ENCODE measurements at regions not wholly inside any gene's neighbourhood (a gene's known extent, or its start where the extent isn't known, plus 50 kb on each side); places are given as distances from the start of the nearest gene placed in this dataset.

DNA sequence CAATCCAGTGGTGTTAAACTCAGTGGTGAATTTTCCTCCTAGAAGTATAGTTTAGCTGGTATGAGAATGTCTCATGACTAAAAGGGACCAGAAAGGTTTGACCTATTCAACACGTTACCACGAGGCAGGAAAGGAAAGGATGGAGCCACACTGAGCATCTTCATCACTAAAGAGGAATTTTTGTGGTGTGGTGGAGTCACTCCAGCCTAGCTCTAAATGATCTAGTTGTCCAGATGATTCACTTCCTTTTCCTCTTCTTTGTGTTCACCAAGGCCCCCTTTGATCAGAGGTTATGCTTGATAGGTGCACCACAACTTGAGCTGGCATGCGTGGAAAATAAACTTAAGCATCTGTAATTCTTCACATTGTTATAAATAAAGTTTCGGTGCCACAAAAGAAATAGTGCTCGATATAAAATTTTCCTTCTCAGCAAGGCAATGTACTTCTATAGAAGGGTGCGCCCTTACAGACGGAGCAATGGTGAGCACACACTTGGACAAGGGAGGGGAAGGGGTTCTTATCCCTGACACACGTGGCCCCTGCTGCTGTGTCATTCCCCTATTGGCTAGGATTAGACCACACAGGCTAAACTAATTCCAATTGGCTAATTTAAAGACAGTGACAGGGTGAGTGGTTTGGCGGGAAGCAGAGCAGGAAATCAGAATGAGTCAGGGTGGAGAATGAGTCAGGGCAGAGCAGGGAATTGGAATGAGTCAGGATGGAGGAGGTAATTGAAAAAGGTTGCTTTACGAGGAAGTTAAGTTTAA lies 254.6 kb downstream of the HS3ST3A1 start (continued):
- TF ChIP-seq ZNF701 (tag by site-specific recombination; IDR thresholded peaks at IDR 0.05) (no peak), ZNF23 (tag by site-specific recombination; IDR thresholded peaks at IDR 0.05; ENCODE audit: borderline replicate concordance) (no peak), ZNF394 (tag by site-specific recombination; IDR thresholded peaks at IDR 0.05; ENCODE audit: borderline replicate concordance) (no peak), TCF7L2 (IDR thresholded peaks at IDR 0.05; ENCODE audit: borderline replicate concordance, low read depth, low read length) (no peak), SALL2 (tag by site-specific recombination; IDR thresholded peaks at IDR 0.05; ENCODE audit: borderline replicate concordance) (no peak), ZNF624 (tag by site-specific recombination; IDR thresholded peaks at IDR 0.05) (no peak), ZNF747 (tag by site-specific recombination; IDR thresholded peaks at IDR 0.05) (no peak), ZNF792 (tag by site-specific recombination; IDR thresholded peaks at IDR 0.05) (no peak), ZSCAN23 (tag by site-specific recombination; IDR thresholded peaks at IDR 0.05) (no peak), ZBTB21 (tag by site-specific recombination; IDR thresholded peaks at IDR 0.05) (0 out of 2 replicates have a peak, but pooled peaks have one; percentile 40), ZFP41 (tag by site-specific recombination; IDR thresholded peaks at IDR 0.05; ENCODE audit: borderline replicate concordance) (no peak), ZNF629 (tag by site-specific recombination; IDR thresholded peaks at IDR 0.05) (peak; percentile 66), ZSCAN5A (tag by site-specific recombination; IDR thresholded peaks at IDR 0.05) (no peak), SETDB1 (IDR thresholded peaks at IDR 0.05; ENCODE audit: insufficient read length, low read length) (peak; percentile 95), YY1 (tag by site-specific recombination; IDR thresholded peaks at IDR 0.05) (no peak), ZNF837 (tag by site-specific recombination; IDR thresholded peaks at IDR 0.05) (no peak), ZNF37A (tag by site-specific recombination; IDR thresholded peaks at IDR 0.05) (no peak), ZNF623 (tag by site-specific recombination; IDR thresholded peaks at IDR 0.05) (no peak), ZNF426 (tag by site-specific recombination; IDR thresholded peaks at IDR 0.05) (no peak), ZNF561 (tag by site-specific recombination; IDR thresholded peaks at IDR 0.05; ENCODE audit: borderline replicate concordance) (no peak), ZNF596 (tag by site-specific recombination; IDR thresholded peaks at IDR 0.05) (no peak), ELK4 (IDR thresholded peaks at IDR 0.05; ENCODE audit: borderline replicate concordance, low read depth, low read length) (no peak), KLF17 (tag by site-specific recombination; IDR thresholded peaks at IDR 0.05) (0 out of 2 replicates have a peak, but pooled peaks have one; percentile 41), ZNF114 (tag by site-specific recombination; IDR thresholded peaks at IDR 0.05) (no peak), ZNF121 (tag by site-specific recombination; IDR thresholded peaks at IDR 0.05) (no peak), ZNF610 (tag by site-specific recombination; IDR thresholded peaks at IDR 0.05; ENCODE audit: borderline replicate concordance) (no peak)
- TF ChIP-seq, protein P1, sequence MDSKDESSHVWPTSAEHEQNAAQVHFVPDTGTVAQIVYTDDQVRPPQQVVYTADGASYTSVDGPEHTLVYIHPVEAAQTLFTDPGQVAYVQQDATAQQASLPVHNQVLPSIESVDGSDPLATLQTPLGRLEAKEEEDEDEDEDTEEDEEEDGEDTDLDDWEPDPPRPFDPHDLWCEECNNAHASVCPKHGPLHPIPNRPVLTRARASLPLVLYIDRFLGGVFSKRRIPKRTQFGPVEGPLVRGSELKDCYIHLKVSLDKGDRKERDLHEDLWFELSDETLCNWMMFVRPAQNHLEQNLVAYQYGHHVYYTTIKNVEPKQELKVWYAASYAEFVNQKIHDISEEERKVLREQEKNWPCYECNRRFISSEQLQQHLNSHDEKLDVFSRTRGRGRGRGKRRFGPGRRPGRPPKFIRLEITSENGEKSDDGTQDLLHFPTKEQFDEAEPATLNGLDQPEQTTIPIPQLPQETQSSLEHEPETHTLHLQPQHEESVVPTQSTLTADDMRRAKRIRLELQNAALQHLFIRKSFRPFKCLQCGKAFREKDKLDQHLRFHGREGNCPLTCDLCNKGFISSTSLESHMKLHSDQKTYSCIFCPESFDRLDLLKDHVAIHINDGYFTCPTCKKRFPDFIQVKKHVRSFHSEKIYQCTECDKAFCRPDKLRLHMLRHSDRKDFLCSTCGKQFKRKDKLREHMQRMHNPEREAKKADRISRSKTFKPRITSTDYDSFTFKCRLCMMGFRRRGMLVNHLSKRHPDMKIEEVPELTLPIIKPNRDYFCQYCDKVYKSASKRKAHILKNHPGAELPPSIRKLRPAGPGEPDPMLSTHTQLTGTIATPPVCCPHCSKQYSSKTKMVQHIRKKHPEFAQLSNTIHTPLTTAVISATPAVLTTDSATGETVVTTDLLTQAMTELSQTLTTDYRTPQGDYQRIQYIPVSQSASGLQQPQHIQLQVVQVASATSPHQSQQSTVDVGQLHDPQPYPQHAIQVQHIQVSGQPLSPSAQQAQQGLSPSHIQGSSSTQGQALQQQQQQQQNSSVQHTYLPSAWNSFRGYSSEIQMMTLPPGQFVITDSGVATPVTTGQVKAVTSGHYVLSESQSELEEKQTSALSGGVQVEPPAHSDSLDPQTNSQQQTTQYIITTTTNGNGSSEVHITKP (tag by site-specific recombination; IDR thresholded peaks at IDR 0.05) = no peak
- TF ChIP-seq, protein P2, sequence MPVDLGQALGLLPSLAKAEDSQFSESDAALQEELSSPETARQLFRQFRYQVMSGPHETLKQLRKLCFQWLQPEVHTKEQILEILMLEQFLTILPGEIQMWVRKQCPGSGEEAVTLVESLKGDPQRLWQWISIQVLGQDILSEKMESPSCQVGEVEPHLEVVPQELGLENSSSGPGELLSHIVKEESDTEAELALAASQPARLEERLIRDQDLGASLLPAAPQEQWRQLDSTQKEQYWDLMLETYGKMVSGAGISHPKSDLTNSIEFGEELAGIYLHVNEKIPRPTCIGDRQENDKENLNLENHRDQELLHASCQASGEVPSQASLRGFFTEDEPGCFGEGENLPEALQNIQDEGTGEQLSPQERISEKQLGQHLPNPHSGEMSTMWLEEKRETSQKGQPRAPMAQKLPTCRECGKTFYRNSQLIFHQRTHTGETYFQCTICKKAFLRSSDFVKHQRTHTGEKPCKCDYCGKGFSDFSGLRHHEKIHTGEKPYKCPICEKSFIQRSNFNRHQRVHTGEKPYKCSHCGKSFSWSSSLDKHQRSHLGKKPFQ (tag by site-specific recombination; IDR thresholded peaks at IDR 0.05) = no peak
- TF ChIP-seq, protein P3, sequence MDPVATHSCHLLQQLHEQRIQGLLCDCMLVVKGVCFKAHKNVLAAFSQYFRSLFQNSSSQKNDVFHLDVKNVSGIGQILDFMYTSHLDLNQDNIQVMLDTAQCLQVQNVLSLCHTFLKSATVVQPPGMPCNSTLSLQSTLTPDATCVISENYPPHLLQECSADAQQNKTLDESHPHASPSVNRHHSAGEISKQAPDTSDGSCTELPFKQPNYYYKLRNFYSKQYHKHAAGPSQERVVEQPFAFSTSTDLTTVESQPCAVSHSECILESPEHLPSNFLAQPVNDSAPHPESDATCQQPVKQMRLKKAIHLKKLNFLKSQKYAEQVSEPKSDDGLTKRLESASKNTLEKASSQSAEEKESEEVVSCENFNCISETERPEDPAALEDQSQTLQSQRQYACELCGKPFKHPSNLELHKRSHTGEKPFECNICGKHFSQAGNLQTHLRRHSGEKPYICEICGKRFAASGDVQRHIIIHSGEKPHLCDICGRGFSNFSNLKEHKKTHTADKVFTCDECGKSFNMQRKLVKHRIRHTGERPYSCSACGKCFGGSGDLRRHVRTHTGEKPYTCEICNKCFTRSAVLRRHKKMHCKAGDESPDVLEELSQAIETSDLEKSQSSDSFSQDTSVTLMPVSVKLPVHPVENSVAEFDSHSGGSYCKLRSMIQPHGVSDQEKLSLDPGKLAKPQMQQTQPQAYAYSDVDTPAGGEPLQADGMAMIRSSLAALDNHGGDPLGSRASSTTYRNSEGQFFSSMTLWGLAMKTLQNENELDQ (tag by site-specific recombination; IDR thresholded peaks at IDR 0.05; ENCODE audit: low read depth) = no peak
